Stimulated activated CD4-positive, alpha-beta T cell treated with anti-CD3 and anti-CD28 coated beads, TNF-alpha, amount 100 ng/mL, for 1 hour (primary cell): ENCODE measurements at regions not wholly inside any gene's neighbourhood (a gene's known extent, or its start where the extent isn't known, plus 50 kb on each side); places are given as distances from the start of the nearest gene placed in this dataset.
"Not testable (repeated sequence)": the region's sequence is repeated elsewhere in the genome, so short reads cannot be mapped to it uniquely, and the experiment has no call there.

Source experiments
- DNase-seq, 3 donors: peaks; one replicate each; pipeline ENCODE4 v3.0.0-alpha.2; 2020; ENCODE audit warnings: low read depth in 3 of 3, low spot score in 1 of 3

- no peak for DNase-seq
These were observed 154.6 kb downstream of the COPS8 start for GRCh38 chr2:237240252-237240651.

GRCh38 chr2:237240868-237241267 is 155.2 kb downstream of the COPS8 start:
- DNase-seq = not testable (repeated sequence)

- DNase-seq = no peak
These were observed 156.4 kb downstream of the COPS8 start for GRCh38 chr2:237242091-237242536.

- no peak for DNase-seq
These were observed 157.8 kb downstream of the COPS8 start for GRCh38 chr2:237243487-237243886.

GRCh38 chr2:237244178-237244577 is 158.5 kb downstream of the COPS8 start:
- DNase-seq = no peak

GRCh38 chr2:237244976-237245646 is 159.4 kb downstream of the COPS8 start:
- DNase-seq = no peak

GRCh38 chr2:237250599-237250998 is 163.4 kb downstream of the COL6A3 start:
- no peak for DNase-seq

- no peak for DNase-seq
These were observed 162.0 kb downstream of the COL6A3 start for GRCh38 chr2:237251986-237252385.

- no peak for DNase-seq
These were observed 160.8 kb downstream of the COL6A3 start for GRCh38 chr2:237253046-237253702.

- DNase-seq = no peak
These were observed 159.5 kb downstream of the COL6A3 start for GRCh38 chr2:237254369-237254861.

- no peak for DNase-seq
These were observed 158.9 kb downstream of the COL6A3 start for GRCh38 chr2:237254911-237255578.

- DNase-seq = no peak
These were observed 157.1 kb downstream of the COL6A3 start for GRCh38 chr2:237256887-237257286.

GRCh38 chr2:237257471-237257951 is 156.5 kb downstream of the COL6A3 start:
- no peak for DNase-seq

GRCh38 chr2:237258116-237258515 is 155.8 kb downstream of the COL6A3 start:
- DNase-seq = no peak

GRCh38 chr2:237258615-237259014 is 155.3 kb downstream of the COL6A3 start:
- DNase-seq = no peak

GRCh38 chr2:237259201-237259600 is 154.8 kb downstream of the COL6A3 start:
- no peak for DNase-seq

- no peak for DNase-seq
These were observed 153.8 kb downstream of the COL6A3 start for GRCh38 chr2:237260039-237260620.

GRCh38 chr2:237260686-237261085 is 153.3 kb downstream of the COL6A3 start:
- no peak for DNase-seq

- no peak for DNase-seq
These were observed 152.6 kb downstream of the COL6A3 start for GRCh38 chr2:237261327-237261726.

GRCh38 chr2:237262838-237263771 is 150.9 kb downstream of the COL6A3 start:
- no peak for DNase-seq
